Stimulated activated CD8-positive, alpha-beta memory T cell treated with anti-CD3 and anti-CD28 coated beads, Interleukin-15, amount 100 ng/mL, for 48 hours (primary cell): ENCODE measurements at regions not wholly inside any gene's neighbourhood (a gene's known extent, or its start where the extent isn't known, plus 50 kb on each side); places are given as distances from the start of the nearest gene placed in this dataset.
"Not testable (repeated sequence)": the region's sequence is repeated elsewhere in the genome, so short reads cannot be mapped to it uniquely, and the experiment has no call there.

Experiments
- DNase-seq, 2 donors: peaks; one replicate each; pipeline ENCODE4 v3.0.0-alpha.2; 2020; ENCODE audit warnings: low read depth in 2 of 2

GRCh38 chr6:105882121-105882803 is 203.9 kb upstream of the PRDM1 start:
- no peak for DNase-seq

- no peak for DNase-seq
These were observed 204.5 kb upstream of the PRDM1 start for GRCh38 chr6:105881608-105882007.

DNA sequence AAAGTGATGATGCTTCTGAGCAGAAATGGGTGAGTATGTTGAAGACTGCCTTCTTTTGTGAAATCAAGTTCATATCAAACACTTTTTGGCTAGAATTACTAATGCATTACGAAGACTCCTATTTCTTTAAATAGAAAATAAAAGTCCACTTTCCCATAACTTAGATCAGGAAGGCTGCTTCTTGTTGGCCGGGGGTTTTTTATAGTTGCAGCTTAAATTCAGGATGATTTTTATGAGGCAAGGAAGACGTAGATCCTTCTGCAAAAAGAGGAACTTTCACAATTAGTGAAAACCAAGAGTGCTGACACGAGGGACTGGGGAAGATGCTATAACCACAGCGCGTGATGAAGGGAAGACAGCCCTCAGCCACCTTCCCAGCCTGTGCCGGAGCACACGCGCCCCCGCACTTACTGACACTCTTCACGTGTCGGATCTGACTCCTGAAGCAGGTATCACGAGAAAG is 206.1 kb upstream of the PRDM1 start:
- peak; percentile 9 to 48 for DNase-seq

GRCh38 chr6:105879146-105879545 is 207.0 kb upstream of the PRDM1 start:
- DNase-seq: no peak

DNA sequence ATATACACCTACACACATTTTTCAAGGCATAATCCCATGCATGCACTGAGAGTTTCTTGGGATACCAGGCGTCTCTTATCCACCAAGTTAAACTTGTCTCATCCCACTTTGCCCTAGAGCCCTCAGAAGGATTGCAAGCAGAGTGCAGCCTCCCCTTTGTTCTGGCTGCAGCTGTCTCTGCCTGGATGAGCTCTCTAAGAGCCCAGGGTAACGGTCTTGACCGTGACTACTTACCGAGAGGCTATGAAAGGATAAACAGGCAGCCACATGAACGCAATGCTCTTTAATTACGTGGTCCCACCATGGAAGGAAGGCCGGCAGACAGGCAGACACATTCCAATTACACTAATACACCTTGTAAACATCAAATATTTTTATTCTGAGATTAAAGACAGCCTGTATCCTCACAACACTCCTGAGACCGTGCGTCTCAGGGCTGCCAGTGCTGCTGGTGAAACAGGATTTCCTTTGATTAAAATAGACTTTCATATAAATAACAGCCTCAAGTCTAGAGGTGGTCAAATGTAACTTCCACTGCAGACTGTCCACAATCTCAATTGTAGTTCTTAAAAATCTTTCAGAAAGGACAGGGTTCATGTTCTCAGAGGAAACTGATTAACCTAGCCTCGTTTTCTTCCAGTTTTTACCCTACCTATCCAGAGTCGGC is 210.0 kb upstream of the PRDM1 start:
- no peak for DNase-seq

DNA sequence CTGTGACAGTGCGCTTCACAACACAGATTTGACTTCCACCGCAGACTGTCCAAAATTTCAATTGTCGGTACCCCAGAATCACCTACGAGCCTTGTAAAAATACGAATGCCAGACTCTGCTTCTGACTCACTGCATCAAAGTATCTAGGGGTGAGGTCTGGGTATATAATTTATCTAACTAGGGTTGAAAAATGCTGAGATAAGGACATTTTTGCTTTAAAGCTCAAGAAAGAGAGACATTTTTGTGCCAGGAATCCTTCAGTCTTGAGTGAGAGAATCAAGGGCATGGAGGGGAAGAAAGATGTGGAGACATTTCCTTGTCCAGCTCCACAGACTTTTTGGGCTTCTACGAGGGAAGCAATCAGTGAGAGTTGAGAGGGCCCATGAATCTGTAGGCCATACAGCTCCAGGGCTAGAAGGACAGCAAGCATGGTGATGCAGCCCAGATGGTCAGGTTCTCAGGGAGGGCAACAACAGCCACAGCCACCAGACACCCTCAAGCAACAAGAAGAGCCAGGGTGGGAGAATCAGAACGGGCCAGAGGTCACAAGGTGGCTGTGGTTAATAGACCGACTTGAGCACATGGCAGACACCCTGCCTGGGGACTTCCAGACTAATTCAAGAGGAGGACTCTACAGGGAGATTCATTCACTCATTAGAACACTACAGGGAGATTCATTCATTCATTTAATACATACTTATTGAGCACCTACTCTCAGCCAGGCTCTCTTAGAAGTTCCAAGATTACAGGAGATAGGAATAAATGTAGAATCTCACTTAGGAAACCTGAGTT is 211.1 kb upstream of the PRDM1 start:
- no peak for DNase-seq

GRCh38 chr6:105873799-105874198 is 212.3 kb upstream of the PRDM1 start:
- no peak for DNase-seq

DNA sequence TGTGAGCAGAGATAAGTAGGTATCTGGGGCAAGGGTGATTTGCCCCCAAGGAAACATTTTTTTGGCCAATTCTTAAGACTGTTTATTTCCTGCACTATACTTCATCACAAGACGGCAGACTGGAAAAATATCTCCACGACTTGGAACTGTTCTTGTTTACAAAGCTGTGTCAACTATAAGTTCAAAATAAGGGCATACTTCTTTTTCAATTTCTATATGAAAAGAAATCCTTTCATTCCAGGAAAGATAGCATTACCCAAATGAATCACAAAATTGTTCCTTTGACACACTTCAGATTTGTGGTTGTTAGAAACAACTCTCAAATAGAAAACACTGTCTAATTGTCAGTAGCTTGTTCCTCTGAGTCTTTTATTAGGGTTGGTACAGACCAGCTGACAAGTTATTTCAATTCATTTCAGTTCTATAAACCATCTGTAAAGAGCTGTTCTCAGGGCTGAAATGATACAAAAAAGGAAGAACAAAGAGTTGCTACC is 212.9 kb upstream of the PRDM1 start:
- no peak for DNase-seq

GRCh38 chr6:105872249-105872648 is 213.9 kb upstream of the PRDM1 start:
- DNase-seq: no peak

- no peak for DNase-seq
These were observed 214.6 kb upstream of the PRDM1 start for GRCh38 chr6:105871542-105871941.

DNA sequence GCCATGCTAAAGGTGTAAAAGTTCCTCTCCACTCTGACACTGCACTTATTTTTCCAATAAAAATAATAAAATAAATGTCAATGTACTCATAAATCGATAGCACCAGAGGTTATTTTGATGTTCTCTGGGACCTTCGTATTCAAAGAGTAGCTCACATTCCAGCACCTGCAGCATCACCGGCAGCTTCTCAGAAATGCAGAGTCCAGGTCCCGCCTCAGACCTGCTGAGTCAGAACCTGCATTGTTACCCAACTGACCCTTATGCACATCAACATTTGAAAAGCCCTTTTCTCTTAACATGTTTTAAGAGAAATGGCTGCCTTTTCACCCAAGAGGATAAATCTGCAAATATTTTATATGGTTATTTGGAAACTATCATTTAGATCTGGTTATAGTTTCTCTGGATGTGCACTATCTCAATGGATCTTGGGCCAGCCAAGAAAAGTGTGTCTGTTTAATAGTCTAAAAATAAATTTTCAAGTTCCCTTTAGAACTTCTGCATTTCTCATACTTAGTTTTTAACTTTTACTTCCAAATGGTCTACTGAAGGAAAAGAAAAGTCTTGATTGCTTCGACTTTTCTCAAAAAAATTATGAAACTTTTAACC is 216.2 kb upstream of the PRDM1 start:
- no peak for DNase-seq

DNA sequence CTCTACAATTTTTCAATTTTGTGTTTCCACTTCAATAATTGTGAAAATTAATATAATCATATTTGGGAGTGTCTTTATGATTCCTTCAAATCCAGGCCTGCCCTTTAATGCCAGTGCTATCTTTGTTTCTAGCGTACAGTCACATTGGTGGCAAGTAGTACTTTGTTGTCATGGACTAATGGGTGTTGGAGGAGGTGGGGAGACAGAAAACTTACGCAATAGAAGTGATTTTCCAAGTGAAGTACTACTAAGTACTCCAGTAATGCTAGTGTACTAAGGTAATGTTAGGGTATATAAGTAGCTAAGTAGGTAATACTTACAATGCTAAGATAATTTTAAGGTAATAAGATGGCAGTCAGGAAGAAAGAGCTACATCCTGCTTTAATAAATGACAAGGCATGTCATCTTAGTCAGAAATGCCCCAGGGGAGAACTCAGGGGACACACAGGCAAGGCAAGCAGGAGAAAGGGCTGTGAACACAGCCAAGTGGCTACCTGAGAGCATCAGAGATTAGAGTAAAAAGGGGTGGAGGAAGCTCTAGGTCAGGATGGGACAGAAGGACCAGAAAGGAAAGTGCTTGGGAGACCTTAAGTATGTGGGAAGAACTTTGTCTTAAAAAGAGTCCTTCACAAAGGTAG is 217.2 kb upstream of the PRDM1 start:
- DNase-seq: no peak

DNA sequence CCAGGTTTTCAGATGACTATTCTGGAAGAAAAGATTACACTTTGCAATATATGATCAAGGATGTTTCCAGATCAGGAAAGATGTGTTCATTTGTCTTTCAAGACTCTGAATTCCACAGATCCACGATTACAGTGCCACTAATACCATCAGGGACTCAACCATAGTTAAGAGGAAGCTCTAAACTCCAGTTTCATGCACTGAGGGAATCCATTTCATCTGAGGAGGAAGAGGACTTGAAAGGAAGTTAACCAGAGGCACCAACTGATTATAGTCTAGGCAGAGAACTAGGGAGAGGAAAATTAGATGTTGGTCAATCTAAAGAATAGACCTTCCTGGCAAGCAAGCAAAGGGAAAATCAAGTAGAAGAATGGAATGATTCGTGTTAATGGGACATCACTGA is 218.3 kb upstream of the PRDM1 start:
- no peak for DNase-seq

DNA sequence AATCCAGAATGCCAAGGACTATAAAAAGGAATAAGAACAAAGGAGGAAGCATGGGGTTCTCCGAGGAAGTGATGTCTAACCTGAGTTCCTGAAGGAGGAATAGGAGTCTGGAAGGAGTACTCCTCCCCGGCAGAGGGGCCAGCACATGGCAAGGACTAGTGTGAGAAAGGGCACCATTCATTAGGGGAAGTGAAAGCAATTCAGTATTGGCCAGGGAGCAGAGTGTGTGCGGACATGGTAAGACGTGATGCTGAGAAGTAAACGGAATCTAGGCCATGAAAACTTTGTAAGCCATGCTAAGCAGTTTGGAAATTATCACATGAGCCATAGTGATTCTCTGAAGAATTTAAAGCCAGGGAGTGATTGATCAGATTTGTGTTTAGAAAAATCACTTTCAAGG is 218.9 kb upstream of the PRDM1 start:
- DNase-seq: no peak

DNA sequence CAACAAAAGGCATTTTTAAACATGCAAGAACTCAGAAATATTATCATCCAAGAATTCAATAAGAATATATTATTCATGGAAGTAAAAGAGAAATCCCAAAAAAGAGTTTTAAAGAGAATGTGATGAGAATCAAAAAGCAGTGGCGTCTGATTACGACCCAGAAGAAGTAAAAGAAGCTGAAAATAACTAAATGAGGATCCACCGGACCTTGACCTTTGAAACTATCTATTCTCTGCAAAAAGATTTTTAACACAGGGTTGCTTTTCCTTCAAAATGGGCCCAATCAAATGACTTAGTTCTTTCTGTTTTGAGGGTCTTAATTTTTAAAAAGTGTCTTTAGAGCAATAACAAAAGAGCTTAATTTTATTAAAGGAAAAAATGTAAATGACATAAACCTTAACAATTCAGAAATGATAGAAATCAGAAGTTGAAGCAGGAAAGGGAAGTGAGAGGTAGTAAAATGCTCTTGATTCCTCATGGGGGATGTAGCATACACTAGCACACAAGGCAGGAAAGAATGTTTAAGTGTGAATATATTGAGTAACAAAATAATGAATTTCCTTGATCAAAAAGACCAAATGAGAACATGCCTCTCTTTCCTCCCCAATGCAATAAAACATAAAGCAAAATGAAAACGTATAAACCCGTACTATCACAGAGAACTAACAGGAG is 223.1 kb upstream of the PRDM1 start:
- DNase-seq: no peak

DNA sequence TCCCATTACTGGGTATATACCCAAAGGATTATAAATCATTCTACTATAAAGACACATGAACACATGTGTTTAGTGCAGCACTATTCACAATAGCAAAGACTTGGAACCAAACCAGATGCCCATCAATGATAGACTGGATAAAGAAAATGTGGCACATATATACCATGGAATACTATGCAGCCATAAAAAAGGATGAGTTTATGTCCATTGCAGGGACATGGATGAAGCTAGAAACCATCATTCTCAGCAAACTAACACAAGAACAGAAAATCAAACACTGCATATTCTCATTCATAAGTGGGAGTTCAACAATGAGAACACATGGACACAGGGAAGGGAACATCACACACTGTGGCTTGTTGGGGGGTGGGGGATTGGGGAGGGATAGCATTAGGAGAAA is 225.2 kb upstream of the PRDM1 start:
- DNase-seq: not testable (repeated sequence)

GRCh38 chr6:105859457-105859856 is 226.7 kb upstream of the PRDM1 start:
- DNase-seq: no peak

GRCh38 chr6:105858639-105859038 is 227.5 kb upstream of the PRDM1 start:
- DNase-seq: not testable (repeated sequence)

- no peak for DNase-seq
These were observed 230.7 kb upstream of the PRDM1 start for GRCh38 chr6:105855433-105855832.

DNA sequence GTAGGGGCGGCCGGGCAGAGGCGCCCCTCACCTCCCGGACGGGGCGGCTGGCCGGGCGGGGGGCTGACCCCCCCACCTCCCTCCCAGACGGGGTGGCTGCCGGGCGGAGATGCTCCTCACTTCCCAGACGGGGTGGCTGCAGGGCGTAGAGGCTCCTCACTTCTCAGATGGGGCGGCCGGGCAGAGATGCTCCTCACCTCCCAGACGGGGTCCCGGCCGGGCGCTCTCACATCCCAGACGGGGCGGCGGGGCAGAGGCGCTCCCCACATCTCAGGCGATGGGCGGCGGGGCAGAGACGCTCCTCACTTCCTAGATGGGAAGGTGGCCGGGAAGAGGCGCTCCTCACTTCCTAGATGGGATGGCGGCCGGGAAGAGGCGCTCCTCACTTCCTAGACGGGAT is 232.2 kb upstream of the PRDM1 start:
- DNase-seq: not testable (repeated sequence)

- DNase-seq: no peak
These were observed 234.5 kb upstream of the PRDM1 start for GRCh38 chr6:105851606-105852005.
